Fibroblast of skin of right quadriceps (primary cell): ENCODE measurements at regions not wholly inside any gene's neighbourhood (a gene's known extent, or its start where the extent isn't known, plus 50 kb on each side); places are given as distances from the start of the nearest gene placed in this dataset.

ENCODE experiments used
- DNase-seq: peaks from one replicate; pipeline ENCODE4 v3.0.0-alpha.2; 2013

GRCh38 chr1:55420026-55420425 is 204.9 kb upstream of the USP24 start:
- DNase-seq: no peak

GRCh38 chr1:55418208-55419000 is 203.2 kb upstream of the USP24 start:
- no peak for DNase-seq

- no peak for DNase-seq
Measured at GRCh38 chr1:55416164-55416842, 201.1 kb upstream of the USP24 start.

- DNase-seq: no peak
Measured at GRCh38 chr1:55413286-55413685, 198.1 kb upstream of the USP24 start.

GRCh38 chr1:55412060-55412459 is 196.9 kb upstream of the USP24 start:
- no peak for DNase-seq

GRCh38 chr1:55402671-55403464 is 187.7 kb upstream of the USP24 start:
- peak; percentile 61 for DNase-seq

- DNase-seq: peak; percentile 73
Measured at GRCh38 chr1:55402142-55402541, 187.0 kb upstream of the USP24 start.

GRCh38 chr1:55400508-55400907 is 185.3 kb upstream of the USP24 start:
- peak; percentile 82 for DNase-seq

GRCh38 chr1:55399346-55399745 is 184.2 kb upstream of the USP24 start:
- peak; percentile 31 for DNase-seq

GRCh38 chr1:55396381-55396891 is 181.3 kb upstream of the USP24 start:
- no peak for DNase-seq

GRCh38 chr1:55388960-55389359 is 173.8 kb upstream of the USP24 start:
- no peak for DNase-seq

- DNase-seq: no peak
Measured at GRCh38 chr1:55387145-55387544, 172.0 kb upstream of the USP24 start.

- no peak for DNase-seq
Measured at GRCh38 chr1:55386456-55386855, 171.3 kb upstream of the USP24 start.

- DNase-seq: no peak
Measured at GRCh38 chr1:55385402-55386018, 170.3 kb upstream of the USP24 start.

- DNase-seq: no peak
Measured at GRCh38 chr1:55384637-55385036, 169.5 kb upstream of the USP24 start.

GRCh38 chr1:55382806-55383305 is 167.7 kb upstream of the USP24 start:
- DNase-seq: no peak

- DNase-seq: no peak
Measured at GRCh38 chr1:55381983-55382382, 166.8 kb upstream of the USP24 start.

GRCh38 chr1:55381491-55381890 is 166.3 kb upstream of the USP24 start:
- DNase-seq: no peak

- no peak for DNase-seq
Measured at GRCh38 chr1:55380355-55380970, 165.3 kb upstream of the USP24 start.

- DNase-seq: peak; percentile 43
Measured at GRCh38 chr1:55378582-55378981, 163.4 kb upstream of the USP24 start.

GRCh38 chr1:55376897-55377296 is 161.7 kb upstream of the USP24 start:
- no peak for DNase-seq

- peak; percentile 50 for DNase-seq
Measured at GRCh38 chr1:55375617-55376258, 160.6 kb upstream of the USP24 start.
